Neuronal stem cell (in vitro differentiated cells): ENCODE measurements at regions not wholly inside any gene's neighbourhood (a gene's known extent, or its start where the extent isn't known, plus 50 kb on each side); places are given as distances from the start of the nearest gene placed in this dataset.

Source experiments
- DNase-seq: peaks from one replicate; pipeline ENCODE4 v3.0.0-alpha.2; 2013; ENCODE audit warnings: low spot score
- H2AFZ ChIP-seq: one replicate; pipeline ENCODE4 v1.6.1; 2013; ENCODE audit warnings: mild to moderate bottlenecking, low read length, inconsistent platforms
- H2AK5ac ChIP-seq: 2 replicates; pipeline ENCODE4 v1.6.1; 2013; ENCODE audit warnings: low read depth, mild to moderate bottlenecking, inconsistent platforms, low read length, moderate library complexity, mixed read lengths
- H2BK120ac ChIP-seq: 2 replicates; pipeline ENCODE4 v1.6.1; 2013; ENCODE audit warnings: low read depth, mild to moderate bottlenecking, inconsistent platforms, low read length, moderate library complexity, mixed read lengths
- H2BK12ac ChIP-seq: one replicate; pipeline ENCODE4 v1.6.1; 2013; ENCODE audit warnings: low read length, inconsistent platforms
- H2BK15ac ChIP-seq: 2 replicates; pipeline ENCODE4 v1.6.1; 2013; ENCODE audit warnings: mild to moderate bottlenecking, low read length, inconsistent platforms, mixed read lengths
- H2BK5ac ChIP-seq: one replicate; pipeline ENCODE4 v1.6.1; 2013; ENCODE audit warnings: inconsistent platforms, mild to moderate bottlenecking, low read length, moderate library complexity
- H3K14ac ChIP-seq: one replicate; pipeline ENCODE4 v1.6.1; 2013; ENCODE audit warnings: low read length, inconsistent platforms
- H3K18ac ChIP-seq: 2 replicates; pipeline ENCODE4 v1.6.1; 2013; ENCODE audit warnings: low read length, inconsistent platforms
- H3K23ac ChIP-seq: 2 replicates; pipeline ENCODE4 v1.6.1; 2013; ENCODE audit warnings: low read depth, mild to moderate bottlenecking, mixed read lengths, low read length, inconsistent platforms; ENCODE audit not compliant: poor library complexity
- H3K27ac ChIP-seq: replicated peaks from 3 replicates; pipeline ENCODE4 v1.5.1; 2013; ENCODE audit warnings: low read length, inconsistent platforms
- H3K27me3 ChIP-seq, 3 experiments: 2 replicates each; pipeline ENCODE4 v1.6.1; 2013; ENCODE audit warnings: low read length in 3 of 3, mild to moderate bottlenecking in 2 of 3, inconsistent platforms in 1 of 3, low read depth in 1 of 3, mixed read lengths in 1 of 3, moderate library complexity in 1 of 3; ENCODE audit not compliant: control insufficient read depth in 3 of 3, insufficient read depth in 3 of 3
- H3K36me3 ChIP-seq, 2 donors: replicated peaks in 1 of 2; 2 replicates each; pipeline ENCODE4 v1.6.1; 2013; ENCODE audit warnings: low read length in 2 of 2; ENCODE audit not compliant: control insufficient read depth in 2 of 2, insufficient read depth in 2 of 2
- H3K4ac ChIP-seq: 2 replicates; pipeline ENCODE4 v1.6.1; 2013; ENCODE audit warnings: inconsistent platforms, mild to moderate bottlenecking, low read length, moderate library complexity
- H3K4me1 ChIP-seq, 2 donors: 1 replicate in 1 of 2; 2 replicates in 1 of 2; pipeline ENCODE4 v1.6.1; 2013; ENCODE audit warnings: low read length in 2 of 2, low read depth in 1 of 2; ENCODE audit not compliant: control insufficient read depth in 2 of 2, insufficient read depth in 1 of 2
- H3K4me2 ChIP-seq: one replicate; pipeline ENCODE4 v1.6.1; 2013; ENCODE audit warnings: mild to moderate bottlenecking, low read length, inconsistent platforms; ENCODE audit not compliant: insufficient read depth, poor library complexity, severe bottlenecking
- H3K4me3 ChIP-seq, 2 donors: 2 replicates each; pipeline ENCODE4 v1.5.1; 2013; ENCODE audit warnings: low read length in 2 of 2, mild to moderate bottlenecking in 2 of 2, inconsistent platforms in 1 of 2, moderate library complexity in 1 of 2
- H3K79me1 ChIP-seq: one replicate; pipeline ENCODE4 v1.6.1; 2013; ENCODE audit warnings: low read depth, mild to moderate bottlenecking, inconsistent platforms, low read length, moderate library complexity
- H3K9ac ChIP-seq: one replicate; pipeline ENCODE4 v1.6.1; 2013; ENCODE audit warnings: mild to moderate bottlenecking, low read depth, low read length, inconsistent platforms; ENCODE audit not compliant: poor library complexity
- H3K9me3 ChIP-seq, 2 donors: replicated peaks in 1 of 2; 2 replicates each; pipeline versions ENCODE3 to v1.6.1; 2013; ENCODE audit warnings: low read length in 2 of 2, mild to moderate bottlenecking in 2 of 2, inconsistent platforms in 1 of 2, low read depth in 1 of 2, mixed read lengths in 1 of 2, moderate library complexity in 1 of 2; ENCODE audit not compliant: control insufficient read depth in 2 of 2, insufficient read depth in 1 of 2
- H4K8ac ChIP-seq: one replicate; pipeline ENCODE4 v1.6.1; 2013; ENCODE audit warnings: low read depth, mild to moderate bottlenecking, inconsistent platforms, low read length, moderate library complexity
- H4K91ac ChIP-seq: one replicate; pipeline ENCODE4 v1.6.1; 2013; ENCODE audit warnings: low read length, low read depth, mild to moderate bottlenecking, inconsistent platforms; ENCODE audit not compliant: poor library complexity
- WGBS, 2 donors: extraction: QIAGEN DNeasy Blood & Tissue Kit; methylation state at CpG; one replicate each; pipeline ENCODE4 v1.1.7; 2013; ENCODE audit warnings: missing lambda C conversion rate in 2 of 2, mixed read lengths in 1 of 2; ENCODE audit not compliant: insufficient read length in 2 of 2, insufficient replicate concordance in 1 of 2; ENCODE audit errors: extremely low coverage in 2 of 2; 5-methylcytosine and 5-hydroxymethylcytosine counted together

DNA sequence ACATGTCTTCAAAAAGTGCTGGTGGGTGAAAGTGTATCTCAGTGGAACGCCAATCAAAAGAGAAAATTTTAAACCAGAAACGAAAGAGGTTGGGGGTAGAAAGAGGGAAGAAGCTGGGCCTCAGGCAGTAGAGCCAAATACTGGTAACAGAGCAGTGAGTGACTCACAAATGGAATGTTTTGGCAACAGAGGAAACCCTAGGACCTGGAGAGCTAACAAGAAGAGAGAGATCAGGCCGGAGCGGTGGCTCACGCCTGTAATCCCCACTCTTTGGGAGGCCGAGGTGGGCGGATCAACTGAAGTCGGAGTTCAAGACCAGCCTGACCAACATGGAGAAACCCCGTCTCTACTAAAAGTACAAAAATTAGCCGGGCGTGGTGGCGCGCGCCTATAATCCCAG lies 450.8 kb upstream of the NAALADL2 start:
- Histone ChIP-seq H3K79me1 (no peaks in the 10 kb centered on the region), H3K27me3 (no peaks in the 10 kb centered on the region), H3K4me2 (no peak overlapping the region), H3K4ac (no peak overlapping the region), H3K9me3 (no peaks in the 10 kb centered on the region), H3K4me1 (peaks cover 0 to 4% of the 10 kb centered on the region in 2 donors), H4K8ac (no peak overlapping the region), H2AK5ac (no peak overlapping the region), H2BK12ac (no peak overlapping the region), H3K4me3 (no peak overlapping the region), H3K36me3 (no peaks in the 10 kb centered on the region), H4K91ac (no peak overlapping the region), H2BK120ac (no peak overlapping the region), H2AFZ (no peak overlapping the region), H3K23ac (no peak overlapping the region), H3K27ac (no peak overlapping the region), H3K14ac (no peak overlapping the region), H2BK15ac (no peak overlapping the region), H3K18ac (no peak overlapping the region), H3K9ac (no peak overlapping the region), H2BK5ac (no peak overlapping the region)
- no peak for DNase-seq
- no CpG with 5 or more reads among the region's 14 CpGs for WGBS, 2 donors

DNA sequence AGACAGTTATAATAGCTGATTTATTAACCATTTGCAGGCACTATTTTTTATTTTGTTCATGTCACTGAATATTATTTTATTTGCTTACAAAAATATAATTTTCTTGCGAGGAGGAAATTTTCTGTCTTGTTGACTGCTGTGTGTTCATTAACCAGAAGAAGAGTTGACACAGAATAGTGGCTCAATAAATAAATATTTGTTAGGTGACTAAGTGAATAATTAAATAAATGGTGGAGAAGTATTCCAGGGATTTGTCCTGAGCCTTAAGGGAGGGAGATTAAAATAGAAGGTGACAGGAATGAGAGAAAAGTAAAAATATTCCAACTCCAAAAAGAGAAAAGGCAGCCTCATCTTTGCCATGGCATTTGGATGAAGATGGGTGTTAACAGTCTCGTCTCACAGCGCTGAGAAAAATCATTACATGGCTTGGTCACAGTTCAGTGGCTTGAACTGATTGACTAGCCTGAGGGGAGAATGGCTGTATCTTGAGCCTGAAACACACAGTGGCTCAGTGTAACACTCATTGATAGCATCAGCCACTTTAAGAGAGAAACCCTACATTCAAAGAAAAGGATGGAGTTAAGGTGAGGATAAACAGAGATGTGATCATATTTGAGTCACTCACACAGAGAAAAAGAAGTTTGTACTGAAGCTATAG lies 449.9 kb upstream of the NAALADL2 start:
- no peak overlapping the region for H2AFZ ChIP-seq
- no peaks in the 10 kb centered on the region for H3K27me3 ChIP-seq
- no peak overlapping the region for H2BK12ac ChIP-seq
- no peak overlapping the region for H2BK15ac ChIP-seq
- no peak overlapping the region for H3K4ac ChIP-seq
- H2BK5ac ChIP-seq, result no peak overlapping the region
- no peaks in the 10 kb centered on the region for H3K9me3 ChIP-seq
- no peak overlapping the region for H2BK120ac ChIP-seq
- no peak overlapping the region for H3K14ac ChIP-seq
- no peak overlapping the region for H3K4me2 ChIP-seq
- no peaks in the 10 kb centered on the region for H3K36me3 ChIP-seq
- H2AK5ac ChIP-seq, result no peak overlapping the region
- H3K79me1 ChIP-seq, result no peaks in the 10 kb centered on the region
- no peak overlapping the region for H3K4me3 ChIP-seq
- H3K23ac ChIP-seq, result no peak overlapping the region
- H3K4me1 ChIP-seq, result peaks cover 0 to 8% of the 10 kb centered on the region in 2 donors
- H3K9ac ChIP-seq, result no peak overlapping the region
- no peak overlapping the region for H3K27ac ChIP-seq
- no peak overlapping the region for H4K8ac ChIP-seq
- no peak overlapping the region for H3K18ac ChIP-seq
- no peak overlapping the region for H4K91ac ChIP-seq
- WGBS, 2 donors, result no CpG with 5 or more reads among the region's 3 CpGs
- no peak for DNase-seq

DNA sequence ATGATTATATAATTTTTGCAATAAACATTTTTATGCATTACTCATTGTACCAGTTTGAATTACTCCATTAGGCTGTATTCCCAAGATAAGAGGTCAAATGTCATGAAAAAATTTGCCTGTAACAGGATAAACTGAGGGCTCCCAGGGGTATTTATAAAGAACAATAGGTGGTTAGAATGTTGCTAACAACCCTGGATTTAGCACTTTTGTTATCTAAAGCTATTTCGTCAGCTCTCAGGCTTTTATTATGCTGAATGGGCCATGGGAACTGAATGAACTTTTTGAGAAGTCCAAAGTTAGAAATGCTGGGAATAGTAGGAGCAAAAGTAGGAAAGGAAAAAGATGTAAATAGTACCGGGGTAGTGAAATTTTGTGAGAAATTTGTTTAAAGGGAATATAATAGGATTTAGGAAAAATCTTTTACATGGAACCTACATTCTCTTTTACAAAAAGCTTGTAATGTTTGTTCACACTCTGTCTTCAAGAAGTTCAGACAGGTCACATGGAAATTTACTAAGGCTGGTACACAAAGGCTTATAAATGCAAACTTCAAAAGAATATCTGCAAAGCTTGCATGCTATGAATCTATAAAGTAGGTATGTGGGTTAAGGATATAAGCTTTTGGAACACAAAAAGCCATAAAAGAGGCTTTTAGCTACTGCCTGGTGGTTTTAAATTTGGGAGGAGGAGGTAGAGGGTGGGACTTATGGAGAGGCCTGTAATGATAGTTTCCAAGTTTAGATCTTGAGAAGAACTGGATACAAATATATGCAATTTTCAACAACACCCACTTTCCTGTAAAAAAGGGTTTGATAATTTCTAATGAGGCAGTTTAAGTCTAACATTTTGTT lies 445.8 kb upstream of the NAALADL2 start:
- Histone ChIP-seq H2AFZ (peak overlapping the region; percentile 70), H3K9ac (no peak overlapping the region), H3K4me1 (peaks cover 0 to 8% of the 10 kb centered on the region in 2 donors), H3K4me3 (no peak overlapping the region), H3K79me1 (no peaks in the 10 kb centered on the region), H3K9me3 (no peaks in the 10 kb centered on the region), H3K27me3 (no peaks in the 10 kb centered on the region), H2BK5ac (no peak overlapping the region), H3K23ac (no peak overlapping the region), H4K8ac (no peak overlapping the region), H2BK12ac (no peak overlapping the region), H3K27ac (peak overlapping the region; percentile 71), H3K4ac (no peak overlapping the region), H4K91ac (no peak overlapping the region), H2BK15ac (no peak overlapping the region), H3K14ac (no peak overlapping the region), H2BK120ac (no peak overlapping the region), H3K18ac (no peak overlapping the region), H3K36me3 (no peaks in the 10 kb centered on the region), H3K4me2 (no peak overlapping the region), H2AK5ac (no peak overlapping the region)
- no peak for DNase-seq
- 100% methylated on average over 1 of the region's 2 CpGs for WGBS, 2 donors

DNA sequence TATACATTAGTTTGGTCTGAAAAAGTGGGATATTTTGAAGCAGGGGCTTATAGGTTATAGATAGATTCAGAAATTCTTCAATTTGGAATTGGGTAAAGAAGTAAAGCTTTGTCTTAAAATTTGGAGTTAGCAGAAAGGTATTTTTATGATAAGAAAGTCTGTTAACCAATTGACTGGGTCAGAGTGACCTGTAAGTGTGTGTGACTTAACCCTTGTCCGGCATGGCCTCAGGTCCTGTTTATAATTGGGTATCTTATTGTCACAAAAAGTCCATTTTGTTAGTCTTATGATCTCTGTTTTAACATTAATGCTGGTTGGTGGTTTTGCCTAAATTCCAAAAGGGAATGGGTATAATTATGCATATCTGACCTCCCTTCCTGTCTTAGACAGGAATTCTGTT lies 444.2 kb upstream of the NAALADL2 start:
- no peak overlapping the region for H3K14ac ChIP-seq
- no CpG with 5 or more reads among the region's 1 CpG for WGBS, 2 donors
- H4K8ac ChIP-seq, result no peak overlapping the region
- H2AK5ac ChIP-seq, result no peak overlapping the region
- H2BK12ac ChIP-seq, result no peak overlapping the region
- no peaks in the 10 kb centered on the region for H3K36me3 ChIP-seq
- no peak overlapping the region for H3K27ac ChIP-seq
- H2BK15ac ChIP-seq, result no peak overlapping the region
- H3K4me3 ChIP-seq, result no peak overlapping the region
- no peak overlapping the region for H3K18ac ChIP-seq
- H3K9ac ChIP-seq, result no peak overlapping the region
- no peak overlapping the region for H2AFZ ChIP-seq
- no peak overlapping the region for H2BK5ac ChIP-seq
- no peaks in the 10 kb centered on the region for H3K79me1 ChIP-seq
- H3K4ac ChIP-seq, result no peak overlapping the region
- no peak for DNase-seq
- H4K91ac ChIP-seq, result no peak overlapping the region
- H3K4me2 ChIP-seq, result no peak overlapping the region
- H3K9me3 ChIP-seq, result no peaks in the 10 kb centered on the region
- no peak overlapping the region for H3K23ac ChIP-seq
- no peak overlapping the region for H2BK120ac ChIP-seq
- no peaks in the 10 kb centered on the region for H3K27me3 ChIP-seq
- peaks cover 0 to 8% of the 10 kb centered on the region in 2 donors for H3K4me1 ChIP-seq
